Germinal center (tissue), 1 donor: ENCODE measurements at regions not wholly inside any gene's neighbourhood (a gene's known extent, or its start where the extent isn't known, plus 50 kb on each side); places are given as distances from the start of the nearest gene placed in this dataset.

ENCODE experiments used
- DNase-seq: peaks from one replicate; pipeline ENCODE4 v3.0.0; 2012; ENCODE audit warnings: mixed read lengths, low spot score

DNA sequence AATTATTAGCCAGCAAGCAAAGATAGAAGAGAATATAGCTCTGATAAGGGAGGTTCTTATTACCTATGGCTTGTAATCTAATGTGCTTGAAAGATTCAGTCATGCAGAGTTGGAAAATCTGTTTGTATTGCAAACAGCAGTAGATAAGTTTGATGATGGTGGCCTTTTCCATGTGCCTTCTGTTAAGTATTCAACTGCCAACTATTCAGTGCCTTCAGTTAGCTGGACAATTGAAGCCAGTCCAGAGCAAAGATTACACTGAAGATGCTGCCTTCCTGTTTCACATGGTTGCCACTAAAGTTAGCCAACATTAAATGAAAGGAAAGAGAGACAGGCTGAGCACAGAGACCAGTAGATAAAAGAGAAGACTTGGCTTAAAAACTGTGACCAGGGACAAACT, 92.7 kb upstream of the SLC38A2 start:
- DNase-seq, result no peak

- DNase-seq, result no peak
Observed at GRCh38 chr12:46464863-46465262, 92.3 kb upstream of the SLC38A2 start.

DNA sequence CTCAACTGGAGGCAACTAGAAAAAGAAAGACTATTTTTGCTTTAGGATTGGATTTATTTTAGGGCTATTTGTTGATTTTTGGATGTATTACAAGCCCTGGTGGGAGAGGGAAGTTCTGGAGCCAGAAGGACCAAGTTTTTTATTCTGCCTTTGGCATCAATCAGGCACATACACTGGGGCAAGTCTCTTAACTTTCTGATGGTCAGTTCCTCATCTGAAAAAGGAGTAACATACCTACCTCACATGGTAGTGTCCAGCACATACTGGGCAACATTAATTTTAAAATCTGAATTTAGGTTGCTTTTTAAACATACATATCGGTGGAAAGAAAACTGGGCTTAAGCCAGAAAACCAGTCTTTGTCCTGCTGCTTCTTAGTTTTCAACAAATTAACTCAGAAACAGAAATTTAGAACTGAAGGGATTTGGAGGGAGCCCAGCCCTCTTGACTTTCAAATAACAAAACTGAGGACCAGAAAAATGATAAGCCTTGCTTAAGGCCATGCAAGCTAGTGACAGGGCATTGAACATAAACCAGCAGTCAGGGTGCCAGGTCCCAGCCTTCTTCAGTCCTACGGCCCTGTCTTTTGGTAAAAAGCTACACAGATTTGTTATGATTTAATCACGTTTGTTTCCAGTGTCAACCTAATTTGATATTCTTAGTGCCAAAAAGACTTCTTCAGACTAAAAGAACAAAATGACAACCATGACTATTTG, 90.2 kb upstream of the SLC38A2 start:
- DNase-seq, result no peak

DNA sequence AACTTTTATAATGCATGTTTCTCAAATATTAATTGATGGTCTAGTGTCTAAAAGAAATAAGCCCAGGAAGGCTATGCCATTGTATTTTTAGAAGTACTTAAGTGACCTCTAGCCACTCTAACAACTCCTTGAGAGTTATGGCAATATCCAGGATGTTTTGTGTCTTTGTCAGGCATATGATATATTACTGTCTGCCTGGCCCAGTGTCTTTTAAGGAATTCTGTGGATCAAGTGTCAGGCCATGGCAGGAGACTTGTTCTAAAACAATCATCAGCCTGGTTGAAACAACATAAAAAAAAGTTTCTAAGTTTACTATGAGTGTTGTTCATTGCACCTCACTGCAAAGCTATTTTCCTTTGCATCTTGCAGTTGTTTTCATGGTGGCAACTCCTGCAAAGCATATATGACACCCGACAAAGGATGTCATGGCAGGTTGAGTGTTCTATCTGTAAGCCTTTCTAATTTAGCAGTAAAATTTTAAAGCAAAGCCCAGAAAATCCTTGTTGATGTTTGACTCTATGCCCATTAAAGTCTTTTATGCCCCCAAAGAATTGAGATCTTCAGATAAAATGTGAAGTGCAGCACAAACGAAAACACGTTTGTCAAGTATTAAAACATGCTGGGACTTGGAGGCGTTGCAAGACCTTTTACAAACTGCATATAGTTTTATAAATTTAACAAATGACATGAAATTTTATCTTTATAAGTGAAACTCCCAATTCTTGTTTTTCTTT, 89.5 kb upstream of the SLC38A2 start:
- no peak for DNase-seq

GRCh38 chr12:46461459-46461858, 88.9 kb upstream of the SLC38A2 start:
- DNase-seq, result no peak

GRCh38 chr12:46460682-46461210, 88.2 kb upstream of the SLC38A2 start:
- DNase-seq, result no peak

DNA sequence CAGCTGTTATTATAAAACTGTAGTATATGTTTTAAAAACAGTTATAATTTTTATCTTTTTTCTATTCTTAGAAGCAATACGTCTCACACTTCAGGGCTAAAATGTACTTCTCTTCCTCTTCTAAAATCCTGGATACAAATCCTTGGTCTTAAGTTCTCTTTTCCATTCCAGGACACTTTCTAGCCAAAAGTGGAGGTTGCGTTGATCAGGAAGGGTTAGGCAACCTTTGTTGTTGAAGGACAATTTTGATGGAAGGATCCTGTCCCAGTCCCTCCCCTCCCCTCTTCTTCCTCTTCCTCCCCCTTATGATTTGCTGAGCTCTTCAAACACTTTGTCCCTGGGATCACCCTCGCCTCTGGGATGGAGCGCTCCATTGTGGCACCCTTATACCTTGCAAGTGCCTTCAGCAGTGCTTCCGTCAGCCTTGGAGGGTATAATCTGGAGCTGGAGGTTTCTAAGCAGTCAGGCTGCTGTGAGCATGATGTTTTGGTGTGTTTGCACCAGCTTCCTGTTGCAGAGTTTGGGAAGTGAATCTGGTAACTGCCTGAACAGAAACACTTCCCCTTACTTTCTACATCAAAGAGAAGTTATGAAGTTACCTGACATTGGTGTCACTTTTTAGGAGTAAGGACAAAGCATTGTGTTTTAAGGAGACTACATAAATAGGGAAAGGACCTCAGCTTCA, 87.4 kb upstream of the SLC38A2 start:
- DNase-seq, result peak; percentile 23

GRCh38 chr12:46459111-46459510, 86.5 kb upstream of the SLC38A2 start:
- DNase-seq, result no peak

DNA sequence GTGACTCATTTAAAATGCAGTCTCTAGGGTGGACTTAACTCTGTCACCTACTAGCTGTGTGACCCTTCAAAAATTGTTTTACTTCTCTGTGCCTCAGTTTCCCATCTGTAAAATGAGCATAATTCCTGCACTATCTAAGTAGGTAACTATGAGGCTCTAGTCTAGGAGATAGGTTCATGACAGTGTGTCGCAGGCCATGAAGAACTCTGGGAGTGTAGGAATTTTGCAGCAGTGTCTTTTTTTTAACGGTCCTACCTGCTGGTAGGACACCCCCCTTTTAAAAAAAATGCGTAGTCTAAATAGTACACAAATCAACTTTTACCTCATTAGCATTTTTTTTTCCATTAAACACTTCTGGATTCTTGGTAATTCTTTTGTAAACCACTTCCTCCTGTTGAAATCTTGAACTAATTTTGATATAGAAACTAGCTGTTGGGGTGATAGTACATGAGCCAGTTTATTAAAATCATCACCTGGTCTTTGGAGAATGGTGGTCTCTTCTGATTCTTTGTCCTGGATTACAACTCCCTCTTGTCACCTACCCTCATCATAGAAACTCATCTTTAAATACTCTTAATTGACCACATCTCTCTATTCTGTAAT, 86.0 kb upstream of the SLC38A2 start:
- DNase-seq, result no peak

GRCh38 chr12:46457958-46458357, 85.4 kb upstream of the SLC38A2 start:
- DNase-seq, result no peak

- no peak for DNase-seq
Observed at GRCh38 chr12:46456356-46457334, 84.1 kb upstream of the SLC38A2 start.

- no peak for DNase-seq
Observed at GRCh38 chr12:46455648-46456352, 83.2 kb upstream of the SLC38A2 start.

GRCh38 chr12:46454981-46455380, 82.4 kb upstream of the SLC38A2 start:
- no peak for DNase-seq

DNA sequence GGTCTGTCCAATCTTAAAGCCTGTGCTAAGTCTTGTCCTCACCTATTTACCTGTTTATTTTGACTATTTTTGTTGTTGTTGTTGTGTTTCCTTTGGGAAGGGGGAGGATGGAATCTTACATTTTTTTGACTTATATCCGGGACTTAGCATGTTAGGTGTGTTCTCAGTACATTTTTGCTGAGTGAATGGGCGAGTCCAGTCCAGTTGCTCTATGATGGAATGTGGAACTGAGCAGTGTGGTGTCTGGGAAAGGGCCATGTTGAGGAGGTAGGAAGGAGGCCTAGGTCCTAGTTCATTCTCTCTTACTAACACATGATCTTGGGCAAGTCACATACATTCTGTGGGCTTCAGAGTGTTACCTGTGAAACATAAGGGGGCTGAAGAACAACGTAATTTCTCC, 80.9 kb upstream of the SLC38A2 start:
- no peak for DNase-seq

- DNase-seq, result no peak
Observed at GRCh38 chr12:46452776-46453175, 80.2 kb upstream of the SLC38A2 start.

DNA sequence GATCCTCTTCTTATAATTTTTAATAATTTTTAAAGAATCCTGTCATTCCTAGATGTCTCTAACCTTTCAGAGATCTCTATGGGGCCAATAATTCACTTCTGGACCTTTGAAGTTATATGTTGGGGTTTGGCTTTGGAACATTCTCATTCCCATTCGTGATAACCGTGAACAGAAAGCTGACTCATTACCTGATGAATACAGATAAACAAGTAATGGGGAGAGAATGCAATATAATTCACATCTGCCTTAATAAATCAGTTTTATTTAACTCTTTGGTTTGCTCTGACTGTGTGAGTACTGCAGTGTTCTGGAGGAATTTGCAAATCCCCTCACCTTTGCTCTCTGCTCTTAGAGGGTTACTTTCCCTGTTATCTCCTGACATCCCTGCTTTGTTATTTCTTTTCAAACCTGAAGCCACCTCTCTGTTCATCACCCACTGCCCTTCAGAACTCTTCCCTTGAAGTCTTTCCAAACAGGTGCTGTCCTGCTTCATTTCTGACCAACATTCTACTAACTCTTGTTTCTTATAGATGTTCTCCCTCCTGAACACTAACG, 79.6 kb upstream of the SLC38A2 start:
- DNase-seq, result no peak

DNA sequence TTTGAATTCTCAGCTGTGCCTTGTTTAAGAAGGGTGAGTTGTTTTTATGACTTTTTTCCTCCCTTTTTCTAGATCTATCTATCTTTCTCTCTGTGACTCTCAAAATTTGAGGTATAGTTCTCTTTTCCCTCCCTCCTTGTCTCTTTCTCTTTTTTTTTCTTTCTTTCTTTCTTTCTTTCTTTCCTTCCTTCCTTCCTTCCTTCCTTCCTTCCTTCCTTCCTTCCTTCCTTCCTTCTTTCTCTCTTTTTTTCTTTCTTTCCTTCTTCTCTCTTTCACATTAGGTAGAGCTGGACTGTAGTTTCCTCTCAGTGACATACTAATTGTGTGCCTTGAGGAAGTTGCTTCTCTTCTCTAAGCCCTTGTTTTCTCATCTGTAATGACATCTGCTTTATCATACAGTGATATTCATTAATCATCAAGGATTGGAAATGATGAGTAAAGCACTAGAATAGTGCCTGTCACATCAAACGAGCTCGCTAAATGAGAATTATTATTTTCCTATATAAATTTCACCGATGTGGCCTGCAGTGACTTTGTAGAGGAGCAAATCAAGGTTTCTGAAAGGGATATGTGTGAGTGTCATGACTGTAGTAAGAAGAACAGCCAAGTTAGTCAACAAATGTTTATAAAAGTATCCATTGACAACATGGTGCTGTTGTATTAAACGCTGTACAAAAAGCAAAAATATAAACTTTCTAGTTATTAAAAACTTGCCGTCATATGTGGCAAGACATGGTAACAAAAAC, 78.9 kb upstream of the SLC38A2 start:
- no peak for DNase-seq

DNA sequence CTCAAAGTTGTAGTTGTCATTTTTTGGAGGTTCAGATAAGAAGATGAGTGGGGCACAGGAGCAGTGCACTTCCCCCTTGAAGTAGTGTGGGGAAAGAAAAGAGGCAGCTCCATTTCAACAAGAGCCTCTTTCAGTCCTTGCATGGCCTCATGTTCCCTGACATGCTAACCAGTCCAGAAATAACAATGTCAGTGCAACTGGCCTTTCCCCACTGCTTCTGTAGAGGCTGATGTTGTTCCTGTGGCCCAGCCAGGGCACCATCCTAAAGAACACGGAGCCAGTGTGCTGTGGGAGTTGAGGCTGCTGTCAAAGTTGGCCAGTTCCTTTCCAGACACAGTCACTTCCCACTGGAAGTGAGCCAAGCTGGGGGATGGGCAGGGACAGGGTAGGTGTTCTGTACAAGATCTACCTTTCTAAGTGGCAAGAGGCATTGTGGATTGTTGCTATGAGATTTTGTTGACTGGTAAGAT, 77.7 kb upstream of the SLC38A2 start:
- DNase-seq, result no peak

GRCh38 chr12:46449856-46450255, 77.3 kb upstream of the SLC38A2 start:
- no peak for DNase-seq
